GM12865 (cell line): ENCODE measurements at regions not wholly inside any gene's neighbourhood (a gene's known extent, or its start where the extent isn't known, plus 50 kb on each side); places are given as distances from the start of the nearest gene placed in this dataset.

Source experiments
- DNase-seq: peaks from one replicate; pipeline ENCODE4 v3.0.0; 2010; ENCODE audit warnings: low read depth
- H3K4me3 ChIP-seq: 2 replicates; pipeline ENCODE4 v1.5.1; 2011; ENCODE audit warnings: mild to moderate bottlenecking, low read depth, low read length, control low read depth
- TF ChIP-seq, protein P1 (sequence below): IDR thresholded peaks from 2 replicates; pipeline ENCODE4 v1.5.1; 2011; ENCODE audit warnings: low read length, control low read depth, low read depth, inconsistent platforms; ENCODE audit not compliant: insufficient read depth; ENCODE audit errors: missing control alignments

DNA sequence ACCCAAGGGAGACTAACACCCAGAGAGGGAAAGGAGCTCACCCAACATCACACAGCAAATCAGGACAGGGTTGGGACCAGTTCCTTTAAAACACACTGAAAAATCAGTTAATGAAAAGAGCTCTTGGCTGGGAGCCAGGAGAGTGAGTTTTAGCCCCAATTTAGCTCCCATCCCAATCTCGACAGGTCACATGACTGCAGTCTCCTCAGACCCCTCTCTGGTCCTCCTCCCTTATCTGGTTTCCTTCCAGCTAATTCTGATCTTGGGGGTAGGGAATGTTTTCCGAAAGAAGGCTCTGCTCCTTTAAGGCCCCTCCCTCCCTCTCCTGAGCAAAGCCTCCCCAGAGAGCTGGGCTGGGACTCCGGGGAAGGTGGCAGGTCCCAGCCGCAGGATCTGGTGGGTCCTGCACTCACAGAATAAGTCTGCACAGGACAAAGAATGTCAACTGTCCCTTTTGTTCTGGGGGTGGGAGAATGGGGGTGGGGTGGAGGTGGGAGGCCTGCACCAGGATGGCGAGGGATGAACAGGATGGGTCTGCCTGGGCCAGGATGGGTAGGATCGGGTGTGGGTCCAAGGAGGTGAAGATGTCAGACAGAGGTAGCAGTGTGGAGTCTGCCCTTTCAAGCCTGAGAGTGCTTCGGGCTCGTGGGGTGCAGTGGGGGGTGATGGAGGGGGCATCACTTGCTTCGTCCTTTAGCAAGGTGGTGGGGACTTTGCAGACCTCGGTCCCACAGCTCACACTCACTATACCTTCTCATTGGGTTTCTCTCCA, 57.3 kb upstream of the SSBP3 start:
- H3K4me3 ChIP-seq = no peak overlapping the region
- DNase-seq = no peak
- TF ChIP-seq, protein P1, sequence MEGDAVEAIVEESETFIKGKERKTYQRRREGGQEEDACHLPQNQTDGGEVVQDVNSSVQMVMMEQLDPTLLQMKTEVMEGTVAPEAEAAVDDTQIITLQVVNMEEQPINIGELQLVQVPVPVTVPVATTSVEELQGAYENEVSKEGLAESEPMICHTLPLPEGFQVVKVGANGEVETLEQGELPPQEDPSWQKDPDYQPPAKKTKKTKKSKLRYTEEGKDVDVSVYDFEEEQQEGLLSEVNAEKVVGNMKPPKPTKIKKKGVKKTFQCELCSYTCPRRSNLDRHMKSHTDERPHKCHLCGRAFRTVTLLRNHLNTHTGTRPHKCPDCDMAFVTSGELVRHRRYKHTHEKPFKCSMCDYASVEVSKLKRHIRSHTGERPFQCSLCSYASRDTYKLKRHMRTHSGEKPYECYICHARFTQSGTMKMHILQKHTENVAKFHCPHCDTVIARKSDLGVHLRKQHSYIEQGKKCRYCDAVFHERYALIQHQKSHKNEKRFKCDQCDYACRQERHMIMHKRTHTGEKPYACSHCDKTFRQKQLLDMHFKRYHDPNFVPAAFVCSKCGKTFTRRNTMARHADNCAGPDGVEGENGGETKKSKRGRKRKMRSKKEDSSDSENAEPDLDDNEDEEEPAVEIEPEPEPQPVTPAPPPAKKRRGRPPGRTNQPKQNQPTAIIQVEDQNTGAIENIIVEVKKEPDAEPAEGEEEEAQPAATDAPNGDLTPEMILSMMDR = no peak

DNA sequence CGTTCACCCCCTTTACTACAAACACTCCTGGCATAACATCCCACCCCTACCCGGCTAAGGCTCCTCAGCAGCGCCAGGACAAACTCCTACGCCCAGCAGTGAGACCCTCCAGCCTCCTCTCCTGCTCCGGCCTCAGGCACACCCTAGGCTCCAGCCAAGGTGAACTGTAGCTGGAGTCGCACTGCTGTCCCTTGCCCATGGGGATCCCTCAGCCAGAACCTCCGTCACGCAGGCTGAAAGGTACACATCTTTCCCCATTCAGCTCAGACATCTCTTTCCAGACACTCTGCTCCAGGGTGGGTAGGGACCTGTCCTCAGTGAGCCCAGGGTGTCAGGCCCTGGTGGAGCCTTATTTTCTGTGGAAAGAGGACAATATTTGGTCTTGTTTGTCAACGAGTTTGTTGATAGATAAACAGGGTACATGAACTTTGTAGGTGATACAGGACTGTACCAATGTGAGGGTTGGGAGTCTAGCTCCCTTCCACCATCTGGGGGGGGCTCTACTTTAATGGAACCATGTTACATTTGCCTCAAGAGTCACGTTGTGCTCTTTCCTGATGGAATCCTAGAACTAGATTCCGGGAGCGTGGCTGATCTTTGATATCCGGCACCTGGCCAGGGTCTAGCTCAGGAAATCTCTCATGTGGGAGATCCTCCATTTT, 56.5 kb upstream of the SSBP3 start:
- DNase-seq = no peak
- no peak overlapping the region for H3K4me3 ChIP-seq
- TF ChIP-seq, protein P1 = no peak

DNA sequence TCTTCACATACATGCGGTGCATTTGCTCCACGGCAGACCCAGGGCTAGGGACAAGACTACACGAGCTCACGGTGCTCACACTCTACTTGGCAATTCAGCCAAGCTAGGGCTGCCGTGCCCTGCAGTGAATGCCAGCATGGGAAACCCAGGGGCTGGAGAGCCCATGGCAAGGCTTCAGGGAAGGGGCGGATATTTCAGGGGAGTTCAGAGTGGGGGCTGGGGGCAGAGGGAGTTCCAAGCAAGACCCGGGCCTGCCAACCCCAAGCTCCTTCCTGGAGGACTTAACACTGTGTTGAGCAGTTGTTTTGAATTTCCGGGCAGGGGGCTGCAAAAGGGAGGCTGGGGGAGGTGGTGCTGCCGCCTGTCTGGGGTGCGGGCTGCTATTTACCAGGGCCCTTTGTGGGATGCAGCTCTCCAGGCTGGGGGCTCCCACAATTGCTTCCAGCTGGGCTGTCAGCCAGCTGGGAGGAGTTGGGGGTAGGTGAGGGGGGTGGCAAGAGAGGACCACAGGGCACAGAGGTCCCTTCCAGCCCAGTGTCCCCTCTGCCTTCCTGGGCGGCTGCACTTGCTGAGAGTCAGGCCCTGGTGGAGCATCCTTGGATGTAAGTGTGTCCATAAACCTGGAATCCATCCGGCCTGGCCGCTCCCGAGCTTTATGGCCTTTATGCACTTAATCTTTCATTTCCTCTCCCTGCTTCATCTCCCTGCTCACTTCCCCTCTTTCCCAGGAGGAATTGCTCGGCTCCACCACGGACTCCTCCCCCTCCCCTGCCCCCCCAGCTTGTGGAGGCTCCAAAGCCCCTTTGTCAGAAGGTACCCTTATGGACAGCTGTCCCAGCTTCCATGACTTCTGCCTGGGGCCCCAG, 55.8 kb upstream of the SSBP3 start:
- TF ChIP-seq, protein P1 = no peak
- no peak for DNase-seq
- no peak overlapping the region for H3K4me3 ChIP-seq

DNA sequence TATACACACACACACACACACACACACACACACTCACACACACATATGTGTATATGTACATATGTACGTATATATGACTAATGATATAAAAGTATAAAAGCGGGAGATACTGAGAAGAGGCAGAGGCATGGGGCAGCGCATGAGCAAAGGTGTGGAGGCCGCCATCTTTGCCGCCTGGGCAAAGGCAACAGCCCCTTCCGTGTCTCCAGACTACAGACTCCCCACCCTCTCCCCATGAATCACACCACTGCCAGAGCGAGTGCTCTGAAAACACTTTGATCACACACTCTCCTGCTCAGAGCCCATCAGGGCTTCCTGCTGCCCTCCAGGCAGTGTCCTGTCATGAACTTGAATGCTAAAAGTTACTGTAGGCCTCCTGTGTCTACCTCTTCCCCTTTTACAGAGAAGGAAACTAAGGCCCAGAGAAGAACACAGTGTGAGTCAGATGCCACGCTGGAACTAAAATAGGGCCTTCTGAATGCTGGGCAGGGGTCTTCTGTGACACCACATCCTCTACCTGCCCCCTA, 54.7 kb upstream of the SSBP3 start:
- TF ChIP-seq, protein P1 = no peak
- H3K4me3 ChIP-seq = no peak overlapping the region
- DNase-seq = no peak

DNA sequence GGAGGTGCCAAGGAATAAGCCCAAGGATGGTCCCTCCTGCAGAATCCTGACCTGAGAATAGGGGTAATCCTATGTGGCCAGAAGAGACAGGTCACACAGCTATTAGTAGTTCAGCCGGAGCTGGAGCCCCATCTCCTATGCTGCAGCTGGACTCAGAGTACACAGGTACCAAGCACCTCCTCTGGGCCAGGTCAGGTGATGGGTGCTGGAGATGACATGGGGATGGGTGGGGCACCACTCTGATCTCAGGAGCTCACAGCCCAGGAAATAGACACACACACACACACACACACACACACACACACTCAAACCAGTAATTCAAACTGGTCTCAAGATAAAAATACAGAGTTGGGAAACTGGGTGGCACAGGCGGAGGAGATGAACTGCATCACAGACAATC, 54.2 kb upstream of the SSBP3 start:
- TF ChIP-seq, protein P1 = no peak
- no peak for DNase-seq
- no peak overlapping the region for H3K4me3 ChIP-seq

DNA sequence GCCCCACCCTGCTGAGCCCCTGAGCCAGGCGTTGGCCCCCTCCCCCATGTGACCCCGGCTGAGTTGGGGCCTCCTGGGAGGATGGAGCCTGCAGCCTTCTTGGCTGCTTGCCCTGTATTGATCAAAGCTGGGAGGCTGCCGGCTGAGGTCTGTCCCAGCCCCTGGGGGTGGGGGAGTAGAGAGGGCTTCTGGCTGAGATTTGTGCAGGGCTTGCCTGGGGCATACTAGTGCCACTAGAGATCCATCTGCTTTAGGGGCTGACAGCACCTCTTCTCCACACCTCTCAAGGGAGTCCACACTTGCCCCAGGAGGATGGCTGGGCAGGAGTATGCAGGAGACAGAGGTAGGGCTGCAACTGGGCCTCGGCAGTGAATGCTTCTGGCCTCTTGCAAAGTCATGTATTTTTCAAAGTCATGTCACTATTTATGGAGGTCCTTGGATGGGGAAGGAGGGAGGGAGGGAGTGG, 53.6 kb upstream of the SSBP3 start:
- TF ChIP-seq, protein P1 = no peak
- no peak for DNase-seq
- H3K4me3 ChIP-seq = no peak overlapping the region
